GM12874 (cell line): ENCODE measurements at regions not wholly inside any gene's neighbourhood (a gene's known extent, or its start where the extent isn't known, plus 50 kb on each side); places are given as distances from the start of the nearest gene placed in this dataset.

Experiments
- TF ChIP-seq, protein P1 (sequence below): IDR thresholded peaks from 2 replicates; pipeline ENCODE4 v1.5.1; 2011; ENCODE audit warnings: low read depth, mild to moderate bottlenecking, control low read depth, low read length, moderate library complexity; ENCODE audit not compliant: insufficient read depth

DNA sequence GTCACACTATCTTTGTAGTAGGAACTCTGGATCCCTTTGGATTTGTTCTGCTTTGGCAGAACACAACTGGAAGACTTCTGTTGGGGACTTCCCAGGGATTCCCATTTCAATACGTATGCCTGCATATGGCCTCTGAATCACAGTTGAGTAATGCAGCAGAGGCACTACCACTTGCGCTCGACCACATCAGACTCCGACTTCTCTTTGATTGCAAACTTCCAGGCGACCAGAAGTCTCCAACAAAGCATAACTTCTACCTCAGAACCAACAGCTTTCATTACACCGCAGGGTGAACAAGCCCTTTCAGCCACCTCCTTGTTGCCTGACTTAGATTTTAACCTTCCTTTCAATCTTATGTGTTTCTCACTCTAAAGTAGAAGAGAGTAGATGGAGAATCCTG is 924.4 kb downstream of the IGSF11 start:
- TF ChIP-seq, protein P1, sequence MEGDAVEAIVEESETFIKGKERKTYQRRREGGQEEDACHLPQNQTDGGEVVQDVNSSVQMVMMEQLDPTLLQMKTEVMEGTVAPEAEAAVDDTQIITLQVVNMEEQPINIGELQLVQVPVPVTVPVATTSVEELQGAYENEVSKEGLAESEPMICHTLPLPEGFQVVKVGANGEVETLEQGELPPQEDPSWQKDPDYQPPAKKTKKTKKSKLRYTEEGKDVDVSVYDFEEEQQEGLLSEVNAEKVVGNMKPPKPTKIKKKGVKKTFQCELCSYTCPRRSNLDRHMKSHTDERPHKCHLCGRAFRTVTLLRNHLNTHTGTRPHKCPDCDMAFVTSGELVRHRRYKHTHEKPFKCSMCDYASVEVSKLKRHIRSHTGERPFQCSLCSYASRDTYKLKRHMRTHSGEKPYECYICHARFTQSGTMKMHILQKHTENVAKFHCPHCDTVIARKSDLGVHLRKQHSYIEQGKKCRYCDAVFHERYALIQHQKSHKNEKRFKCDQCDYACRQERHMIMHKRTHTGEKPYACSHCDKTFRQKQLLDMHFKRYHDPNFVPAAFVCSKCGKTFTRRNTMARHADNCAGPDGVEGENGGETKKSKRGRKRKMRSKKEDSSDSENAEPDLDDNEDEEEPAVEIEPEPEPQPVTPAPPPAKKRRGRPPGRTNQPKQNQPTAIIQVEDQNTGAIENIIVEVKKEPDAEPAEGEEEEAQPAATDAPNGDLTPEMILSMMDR = no peak

DNA sequence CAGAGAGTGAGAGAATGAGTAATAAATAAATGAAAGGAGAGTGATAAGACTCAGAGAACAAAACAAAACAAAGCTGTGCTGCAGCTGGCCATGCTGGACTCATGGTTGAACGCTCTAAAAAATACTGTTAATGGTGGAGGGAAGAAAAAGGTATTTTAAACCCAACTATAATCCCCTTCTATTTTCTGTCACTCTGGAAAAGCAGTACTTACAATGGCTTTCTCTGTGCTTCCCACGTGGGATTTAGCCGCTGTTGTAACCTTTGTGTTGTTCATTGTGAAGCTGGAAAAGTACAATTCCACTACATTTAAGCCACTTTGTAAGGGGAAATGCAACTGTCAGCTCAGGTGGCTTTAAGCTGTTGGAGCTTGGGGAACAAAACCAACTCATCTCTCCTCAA is 917.7 kb downstream of the IGSF11 start:
- TF ChIP-seq, protein P1 = no peak

DNA sequence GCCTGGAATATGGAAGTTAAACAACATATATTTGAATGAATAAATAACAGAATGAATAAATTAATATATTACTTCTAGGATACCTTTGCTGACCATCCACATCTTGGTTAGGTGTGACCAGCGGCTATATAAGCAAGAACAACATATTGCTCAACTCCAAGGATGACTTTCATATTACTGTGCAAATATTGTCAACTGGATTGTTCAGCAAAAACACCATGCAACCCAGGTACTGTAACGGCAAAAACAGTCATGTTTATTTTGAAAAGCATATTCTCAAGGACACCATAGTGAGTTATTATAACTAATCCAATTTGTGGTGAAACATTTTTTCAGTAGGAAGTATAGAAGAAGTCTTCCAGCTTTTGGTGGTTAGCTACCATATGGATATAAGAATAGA is 907.9 kb downstream of the IGSF11 start:
- TF ChIP-seq, protein P1 = no peak

DNA sequence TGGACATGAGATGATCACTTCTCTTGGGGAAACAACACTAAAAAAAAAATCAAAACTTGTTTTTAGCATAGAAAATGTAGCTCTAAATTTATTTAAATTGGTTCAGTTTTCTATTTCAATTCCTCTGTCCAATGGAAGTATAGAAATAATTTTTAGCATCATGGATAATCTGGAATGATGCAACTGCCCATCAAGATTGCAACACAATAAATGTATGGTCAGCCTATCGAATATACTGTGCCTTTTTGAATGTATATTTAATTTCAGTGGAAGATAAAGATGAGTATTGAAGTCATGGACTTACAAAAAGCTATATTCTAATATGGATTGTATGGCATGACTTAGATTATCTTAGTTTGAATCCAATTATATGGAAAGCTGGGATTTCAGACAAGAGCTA is 906.7 kb downstream of the IGSF11 start:
- TF ChIP-seq, protein P1 = no peak

DNA sequence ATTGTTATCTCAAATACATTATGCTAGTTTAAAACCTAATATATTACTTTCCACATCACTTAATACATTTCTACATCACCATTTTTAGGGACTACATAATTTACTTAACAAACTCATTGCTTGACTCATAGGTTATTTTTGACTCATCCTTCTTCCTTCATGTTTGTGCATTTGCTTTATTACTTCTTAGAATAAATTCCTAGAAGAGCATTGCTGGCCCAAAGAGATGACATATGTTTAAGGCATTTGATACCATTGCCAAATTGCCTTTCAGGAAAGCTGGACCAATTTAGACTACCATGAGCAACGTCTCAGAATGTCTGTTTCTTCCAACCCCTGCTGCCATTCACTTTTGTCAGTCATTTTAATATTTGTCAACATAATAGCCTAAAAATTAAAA is 905.8 kb downstream of the IGSF11 start:
- TF ChIP-seq, protein P1 = no peak

DNA sequence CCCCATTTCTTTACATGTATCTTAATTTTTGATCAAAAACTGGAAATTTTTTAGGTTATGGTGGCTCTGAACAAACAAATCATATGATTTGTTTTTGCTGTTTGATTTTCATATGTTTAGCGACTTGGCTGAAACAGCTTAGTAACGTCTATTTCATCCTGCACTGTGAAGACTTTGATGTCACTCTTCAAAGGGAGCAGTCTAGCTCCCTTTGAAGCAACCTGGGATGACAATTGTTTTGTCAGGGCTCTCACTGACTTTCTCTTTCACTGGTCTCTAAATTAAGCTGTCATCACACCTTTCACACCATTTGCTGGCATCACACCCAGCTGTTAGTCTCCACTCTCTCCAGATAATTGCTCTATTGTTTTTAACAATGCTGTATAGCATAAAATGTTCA is 896.9 kb downstream of the IGSF11 start:
- TF ChIP-seq, protein P1 = no peak

DNA sequence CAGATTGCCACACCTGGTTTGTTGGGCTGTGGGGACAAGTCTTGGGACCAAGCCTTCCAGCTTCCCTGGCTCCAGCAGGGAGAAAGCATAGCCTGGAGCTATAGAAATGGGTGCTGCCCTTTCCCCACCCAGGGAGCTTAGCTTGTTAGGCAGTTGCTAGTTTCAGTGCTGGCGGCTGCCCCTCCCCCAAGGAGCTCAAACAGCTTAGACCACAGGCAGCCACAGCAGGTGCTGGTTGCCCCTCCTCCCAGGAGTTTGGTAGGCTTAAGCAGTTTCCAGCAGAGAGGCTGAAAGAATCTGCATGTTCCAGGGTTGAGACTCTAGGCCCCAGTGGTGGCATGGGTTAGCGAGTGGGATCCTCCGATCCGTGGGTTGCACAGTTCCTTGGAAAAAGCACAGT is 889.7 kb downstream of the IGSF11 start:
- TF ChIP-seq, protein P1 = no peak

DNA sequence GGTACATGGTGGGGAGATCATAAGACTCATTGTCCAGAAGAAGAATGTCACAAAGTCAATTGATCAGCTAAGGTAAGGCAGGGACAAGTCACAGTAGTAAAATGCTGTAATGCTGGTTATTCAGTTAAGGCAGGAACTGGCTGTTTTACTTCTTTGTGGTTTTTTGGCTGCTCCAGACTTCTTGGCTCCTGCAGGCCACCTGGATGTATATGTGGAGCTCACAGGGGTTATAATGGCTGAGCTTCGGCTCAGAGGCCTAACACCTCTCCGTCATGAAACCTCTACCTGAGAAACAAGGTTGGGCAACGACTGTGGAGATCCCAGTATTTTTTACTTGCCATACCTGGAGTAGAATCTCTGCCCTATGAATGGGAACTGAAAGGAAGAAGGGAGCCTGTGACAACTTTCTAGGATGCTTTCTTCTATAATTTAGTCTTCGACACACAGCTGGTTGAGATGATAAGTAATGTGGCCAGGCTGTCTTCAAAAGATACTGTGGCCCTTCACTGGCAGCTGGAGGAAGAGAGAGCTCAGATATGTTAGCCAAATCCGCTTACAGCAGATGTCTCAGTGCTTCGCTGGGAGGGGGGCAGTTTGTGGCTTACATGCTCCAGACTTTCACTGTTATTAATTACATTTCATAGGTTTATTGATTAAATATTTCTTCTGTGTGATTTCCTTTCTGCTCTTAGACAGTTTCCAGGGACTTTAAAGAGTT is 887.8 kb downstream of the IGSF11 start:
- TF ChIP-seq, protein P1 = no peak
